Endodermal cell (in vitro differentiated cells): ENCODE measurements at regions not wholly inside any gene's neighbourhood (a gene's known extent, or its start where the extent isn't known, plus 50 kb on each side); places are given as distances from the start of the nearest gene placed in this dataset.

Source experiments
- DNase-seq: peaks from one replicate; pipeline ENCODE4 v3.0.0-alpha.2; 2017
- H3K27ac ChIP-seq: 2 replicates; pipeline ENCODE4 v1.5.1; 2013; ENCODE audit warnings: mild to moderate bottlenecking, low read depth, low read length, moderate library complexity
- H3K27me3 ChIP-seq: 2 replicates; pipeline ENCODE4 v1.6.1; 2013; ENCODE audit warnings: mild to moderate bottlenecking, low read length, moderate library complexity; ENCODE audit not compliant: insufficient read depth, control insufficient read depth, poor library complexity, severe bottlenecking
- H3K36me3 ChIP-seq: 2 replicates; pipeline ENCODE4 v1.7.0; 2013; ENCODE audit warnings: mild to moderate bottlenecking, low read length, moderate library complexity; ENCODE audit not compliant: control insufficient read depth, insufficient read depth
- H3K4me1 ChIP-seq: one replicate; pipeline ENCODE4 v1.7.0; 2013; ENCODE audit warnings: low read length; ENCODE audit not compliant: control insufficient read depth, insufficient read depth
- H3K4me3 ChIP-seq: 2 replicates; pipeline ENCODE4 v1.5.1; 2013; ENCODE audit warnings: mild to moderate bottlenecking, low read length, moderate library complexity
- H3K9ac ChIP-seq: 2 replicates; pipeline ENCODE4 v1.6.1; 2013; ENCODE audit warnings: mild to moderate bottlenecking, low read length, moderate library complexity; ENCODE audit not compliant: poor library complexity, severe bottlenecking; ENCODE audit errors: extremely low read depth
- H3K9me3 ChIP-seq: 2 replicates; pipeline ENCODE4 v1.6.1; 2013; ENCODE audit warnings: mild to moderate bottlenecking, low read length, moderate library complexity; ENCODE audit not compliant: control insufficient read depth
- H3K27ac Mint-ChIP-seq: 2 replicates; pipeline ENCODE4 v1.8.0; 2020; ENCODE audit warnings: mixed read lengths
- H3K27me3 Mint-ChIP-seq: 2 replicates; pipeline ENCODE4 v1.8.0; 2021; ENCODE audit warnings: mild to moderate bottlenecking, mixed read lengths; ENCODE audit not compliant: insufficient read depth
- H3K36me3 Mint-ChIP-seq: 2 replicates; pipeline ENCODE4 v1.8.0; 2020; ENCODE audit warnings: low read depth, mixed read lengths
- H3K4me1 Mint-ChIP-seq: 2 replicates; pipeline ENCODE4 v1.8.0; 2020; ENCODE audit warnings: mixed read lengths
- H3K4me3 Mint-ChIP-seq: 2 replicates; pipeline ENCODE4 v1.8.0; 2020; ENCODE audit warnings: mild to moderate bottlenecking, moderate library complexity, mixed read lengths
- H3K9me3 Mint-ChIP-seq: 2 replicates; pipeline ENCODE4 v1.8.0; 2020; ENCODE audit warnings: mild to moderate bottlenecking, mixed read lengths
- WGBS, 2 experiments: methylation state at CpG; one replicate each; pipeline versions ENCODE4 v1.1.5 to v1.1.7; 2013; ENCODE audit warnings: missing lambda C conversion rate in 2 of 2, mixed read lengths in 1 of 2; ENCODE audit not compliant: insufficient coverage in 1 of 2, insufficient read length in 1 of 2; 5-methylcytosine and 5-hydroxymethylcytosine counted together
- TF ChIP-seq, protein P1 (sequence below): fragments of 200-600 bp; sonication (generic); conservative IDR thresholded peaks from 2 replicates; pipeline ENCODE4 v1.5.0; 2021; ENCODE audit warnings: antibody characterized with exemption, mild to moderate bottlenecking

DNA sequence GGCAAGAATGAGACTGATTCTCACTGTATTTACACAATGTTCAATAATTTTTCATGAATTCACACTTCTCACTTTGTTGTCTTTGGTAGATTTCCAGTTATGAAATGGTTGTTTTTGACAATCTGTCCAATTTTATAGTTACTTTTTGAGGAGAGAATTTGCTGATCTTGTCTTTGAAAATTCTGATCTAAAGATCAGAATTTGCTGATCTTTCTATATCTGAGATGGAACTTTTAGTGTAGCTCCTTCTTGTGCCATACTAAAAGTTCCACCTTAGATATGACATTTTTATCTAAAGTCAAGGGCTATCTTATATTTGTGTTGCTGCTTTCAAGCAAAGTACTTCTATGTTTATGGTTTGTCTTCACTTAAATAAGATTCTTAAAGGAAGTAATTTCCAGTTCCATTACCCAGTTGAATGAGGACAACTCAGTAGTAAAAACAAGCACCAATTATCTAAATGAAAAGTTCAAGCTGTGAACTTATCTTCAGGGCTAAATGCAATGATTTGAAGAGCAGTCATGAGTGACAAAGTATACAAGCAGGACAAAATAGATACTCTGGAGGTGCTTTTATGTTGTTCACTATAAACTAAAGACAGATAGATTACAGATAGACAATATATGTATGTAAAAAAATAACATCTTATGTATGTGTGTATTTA is 76.4 kb upstream of the FOXG1 start:
- H3K4me3 Mint-ChIP-seq, result no peak overlapping the region
- no peaks in the 10 kb centered on the region for H3K9me3 ChIP-seq
- no peak overlapping the region for H3K27ac Mint-ChIP-seq
- H3K4me3 ChIP-seq, result no peak overlapping the region
- peaks cover 3% of the 10 kb centered on the region for H3K9me3 Mint-ChIP-seq
- H3K36me3 Mint-ChIP-seq, result no peaks in the 10 kb centered on the region
- H3K4me1 Mint-ChIP-seq, result peaks cover 8% of the 10 kb centered on the region
- H3K27ac ChIP-seq, result no peak overlapping the region
- TF ChIP-seq, protein P1, sequence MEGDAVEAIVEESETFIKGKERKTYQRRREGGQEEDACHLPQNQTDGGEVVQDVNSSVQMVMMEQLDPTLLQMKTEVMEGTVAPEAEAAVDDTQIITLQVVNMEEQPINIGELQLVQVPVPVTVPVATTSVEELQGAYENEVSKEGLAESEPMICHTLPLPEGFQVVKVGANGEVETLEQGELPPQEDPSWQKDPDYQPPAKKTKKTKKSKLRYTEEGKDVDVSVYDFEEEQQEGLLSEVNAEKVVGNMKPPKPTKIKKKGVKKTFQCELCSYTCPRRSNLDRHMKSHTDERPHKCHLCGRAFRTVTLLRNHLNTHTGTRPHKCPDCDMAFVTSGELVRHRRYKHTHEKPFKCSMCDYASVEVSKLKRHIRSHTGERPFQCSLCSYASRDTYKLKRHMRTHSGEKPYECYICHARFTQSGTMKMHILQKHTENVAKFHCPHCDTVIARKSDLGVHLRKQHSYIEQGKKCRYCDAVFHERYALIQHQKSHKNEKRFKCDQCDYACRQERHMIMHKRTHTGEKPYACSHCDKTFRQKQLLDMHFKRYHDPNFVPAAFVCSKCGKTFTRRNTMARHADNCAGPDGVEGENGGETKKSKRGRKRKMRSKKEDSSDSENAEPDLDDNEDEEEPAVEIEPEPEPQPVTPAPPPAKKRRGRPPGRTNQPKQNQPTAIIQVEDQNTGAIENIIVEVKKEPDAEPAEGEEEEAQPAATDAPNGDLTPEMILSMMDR, result no peak
- H3K4me1 ChIP-seq, result no peaks in the 10 kb centered on the region
- no peaks in the 10 kb centered on the region for H3K27me3 ChIP-seq
- H3K9ac ChIP-seq, result no peak overlapping the region
- no peaks in the 10 kb centered on the region for H3K36me3 ChIP-seq
- no peak for DNase-seq
- no peaks in the 10 kb centered on the region for H3K27me3 Mint-ChIP-seq

DNA sequence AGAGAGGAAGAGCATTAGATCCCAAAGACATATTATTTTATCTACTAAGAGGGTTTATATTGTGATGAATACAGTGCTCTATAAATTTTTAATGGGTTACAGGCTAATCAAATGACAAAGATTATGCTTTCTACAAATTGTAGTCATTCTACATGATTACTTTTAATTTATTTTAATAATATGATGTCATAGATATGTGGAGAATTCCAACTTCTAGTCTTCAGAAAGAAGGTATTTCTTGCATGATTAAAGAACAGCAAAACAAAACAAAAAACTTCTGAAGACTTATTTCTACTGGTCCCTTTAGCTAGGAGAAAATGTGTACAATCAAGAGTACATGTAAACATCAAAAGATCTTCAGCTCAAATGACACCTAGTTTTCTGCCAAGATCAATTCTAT is 71.5 kb upstream of the FOXG1 start:
- Histone ChIP-seq H3K4me1 (no peaks in the 10 kb centered on the region), H3K4me3 (no peak overlapping the region), H3K9me3 (no peaks in the 10 kb centered on the region), H3K27me3 (no peaks in the 10 kb centered on the region), H3K36me3 (no peaks in the 10 kb centered on the region), H3K9ac (no peak overlapping the region), H3K27ac (no peak overlapping the region)
- no peaks in the 10 kb centered on the region for H3K27me3 Mint-ChIP-seq
- H3K9me3 Mint-ChIP-seq, result no peaks in the 10 kb centered on the region
- no peak overlapping the region for H3K4me3 Mint-ChIP-seq
- TF ChIP-seq, protein P1, result no peak
- DNase-seq, result no peak
- H3K36me3 Mint-ChIP-seq, result no peaks in the 10 kb centered on the region
- no peak overlapping the region for H3K27ac Mint-ChIP-seq
- peaks cover 3% of the 10 kb centered on the region for H3K4me1 Mint-ChIP-seq

DNA sequence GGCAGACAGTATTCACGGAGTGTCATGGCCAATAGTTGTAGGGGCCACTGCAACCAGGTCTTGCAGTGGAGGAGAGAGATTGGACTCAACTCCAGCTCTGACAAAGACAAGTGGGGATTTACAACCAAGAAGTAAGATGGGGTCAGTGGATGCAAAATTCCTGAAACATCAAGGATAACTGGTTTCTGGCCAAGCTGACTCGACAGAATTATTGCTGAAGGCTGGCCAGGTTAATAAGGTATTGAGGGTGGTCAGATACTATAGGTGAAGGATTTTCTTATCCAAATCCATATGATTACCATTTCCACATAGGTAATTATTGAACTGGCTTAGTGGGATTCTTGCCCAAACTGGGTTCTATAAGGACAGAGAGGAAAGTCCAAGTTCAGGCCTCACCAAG is 64.9 kb upstream of the FOXG1 start:
- no peak overlapping the region for H3K4me3 Mint-ChIP-seq
- no peaks in the 10 kb centered on the region for H3K36me3 ChIP-seq
- no peaks in the 10 kb centered on the region for H3K36me3 Mint-ChIP-seq
- no peaks in the 10 kb centered on the region for H3K27me3 Mint-ChIP-seq
- no peaks in the 10 kb centered on the region for H3K4me1 Mint-ChIP-seq
- H3K4me3 ChIP-seq, result no peak overlapping the region
- no peak for DNase-seq
- no peak overlapping the region for H3K27ac ChIP-seq
- no peaks in the 10 kb centered on the region for H3K4me1 ChIP-seq
- H3K9ac ChIP-seq, result no peak overlapping the region
- TF ChIP-seq, protein P1, result no peak
- H3K9me3 ChIP-seq, result no peaks in the 10 kb centered on the region
- H3K27me3 ChIP-seq, result no peaks in the 10 kb centered on the region
- no peaks in the 10 kb centered on the region for H3K9me3 Mint-ChIP-seq
- H3K27ac Mint-ChIP-seq, result no peak overlapping the region
- 86 to 100% methylated on average over 1 to 2 of the region's 2 CpGs for WGBS, 2 experiments
